CD4-positive, alpha-beta T cell (primary cell): ENCODE measurements at regions not wholly inside any gene's neighbourhood (a gene's known extent, or its start where the extent isn't known, plus 50 kb on each side); places are given as distances from the start of the nearest gene placed in this dataset.

Source experiments
- ATAC-seq: fragments of 200-7000 bp; cut with Tn5 transposase; one replicate; pipeline ENCODE4 v1.10.0; 2022; ENCODE audit warnings: mild to moderate bottlenecking; ENCODE audit not compliant: poor library complexity
- CTCF ChIA-PET: fragments of 350-600 bp; sonication (Branson Sonifier 250); formaldehyde crosslinking; loops from one replicate; lab custom pipeline; 2021; ENCODE audit warnings: antibody characterized with exemption, inconsistent platforms; lab: Charles Lee
- POLR2A ChIA-PET: fragments of 350-600 bp; sonication (Branson Sonifier 250); formaldehyde crosslinking; loops from one replicate; lab custom pipeline; 2021; ENCODE audit warnings: antibody characterized with exemption, inconsistent platforms; lab: Charles Lee
- DNase-seq, 14 experiments: peaks; one replicate each; pipeline ENCODE4 v3.0.0-alpha.2; 2013 to 2020; ENCODE audit warnings: mixed read lengths in 2 of 14
- H3K27ac ChIP-seq, 2 donors: one replicate each; pipeline versions ENCODE4 v1.5.1 to v1.7.0; 2013; ENCODE audit warnings: low read length in 2 of 2, low read depth in 1 of 2, mild to moderate bottlenecking in 1 of 2
- H3K27me3 ChIP-seq, 2 experiments: 1 replicate in 1 of 2; 2 replicates in 1 of 2; pipeline versions ENCODE4 v1.6.1 to v1.7.0; 2013; ENCODE audit warnings: low read length in 2 of 2, control low read depth in 1 of 2, mild to moderate bottlenecking in 1 of 2, moderate library complexity in 1 of 2; ENCODE audit not compliant: insufficient read depth in 2 of 2, control insufficient read depth in 1 of 2
- H3K36me3 ChIP-seq: one replicate; pipeline ENCODE4 v1.6.1; 2013; ENCODE audit warnings: low read length, control low read depth; ENCODE audit not compliant: insufficient read depth
- H3K4me1 ChIP-seq: one replicate; pipeline ENCODE4 v1.6.1; 2013; ENCODE audit warnings: low read length, control low read depth; ENCODE audit not compliant: insufficient read depth
- H3K4me3 ChIP-seq: one replicate; pipeline ENCODE4 v1.5.1; 2013; ENCODE audit warnings: mild to moderate bottlenecking, low read length, moderate library complexity
- H3K9me3 ChIP-seq, 2 experiments: 1 replicate in 1 of 2; 2 replicates in 1 of 2; pipeline versions ENCODE4 v1.6.1 to v1.7.0; 2013; ENCODE audit warnings: low read length in 2 of 2, mild to moderate bottlenecking in 2 of 2, control low read depth in 1 of 2, moderate library complexity in 1 of 2; ENCODE audit not compliant: control insufficient read depth in 1 of 2, insufficient read depth in 1 of 2
- H3K27ac Mint-ChIP-seq: one replicate; pipeline ENCODE4 v1.8.0; 2020; ENCODE audit warnings: mixed read lengths
- H3K27me3 Mint-ChIP-seq: one replicate; pipeline ENCODE4 v1.8.0; 2021; ENCODE audit warnings: mixed read lengths
- H3K36me3 Mint-ChIP-seq: one replicate; pipeline ENCODE4 v1.8.0; 2021; ENCODE audit warnings: low read depth, mixed read lengths
- H3K4me1 Mint-ChIP-seq: one replicate; pipeline ENCODE4 v1.8.0; 2021; ENCODE audit warnings: low read depth, mixed read lengths
- H3K4me3 Mint-ChIP-seq: one replicate; pipeline ENCODE4 v1.8.0; 2020; ENCODE audit warnings: mild to moderate bottlenecking, mixed read lengths
- H3K9me3 Mint-ChIP-seq: one replicate; pipeline ENCODE4 v1.8.0; 2020; ENCODE audit warnings: mixed read lengths
- intact Hi-C, 2 experiments: fragments of 100-400 bp; cut with DNase I in 1 of 2; cut with micrococcal nuclease in 1 of 2; formaldehyde crosslinking; loops; one replicate each; pipeline versions ENCODE4 v1.15.1 to v1.9.0; 2023 to 2025; cut with DNase I, micrococcal nuclease
- TF ChIP-seq, protein P1 (sequence below): fragments of 200-600 bp; IDR thresholded peaks from one replicate; pipeline ENCODE4 v1.8.0; 2022; ENCODE audit warnings: antibody characterized with exemption, mild to moderate bottlenecking

GRCh38 chr19:56942756-56943155 lies 102.2 kb upstream of the PEG3 start:
- TF ChIP-seq, protein P1, sequence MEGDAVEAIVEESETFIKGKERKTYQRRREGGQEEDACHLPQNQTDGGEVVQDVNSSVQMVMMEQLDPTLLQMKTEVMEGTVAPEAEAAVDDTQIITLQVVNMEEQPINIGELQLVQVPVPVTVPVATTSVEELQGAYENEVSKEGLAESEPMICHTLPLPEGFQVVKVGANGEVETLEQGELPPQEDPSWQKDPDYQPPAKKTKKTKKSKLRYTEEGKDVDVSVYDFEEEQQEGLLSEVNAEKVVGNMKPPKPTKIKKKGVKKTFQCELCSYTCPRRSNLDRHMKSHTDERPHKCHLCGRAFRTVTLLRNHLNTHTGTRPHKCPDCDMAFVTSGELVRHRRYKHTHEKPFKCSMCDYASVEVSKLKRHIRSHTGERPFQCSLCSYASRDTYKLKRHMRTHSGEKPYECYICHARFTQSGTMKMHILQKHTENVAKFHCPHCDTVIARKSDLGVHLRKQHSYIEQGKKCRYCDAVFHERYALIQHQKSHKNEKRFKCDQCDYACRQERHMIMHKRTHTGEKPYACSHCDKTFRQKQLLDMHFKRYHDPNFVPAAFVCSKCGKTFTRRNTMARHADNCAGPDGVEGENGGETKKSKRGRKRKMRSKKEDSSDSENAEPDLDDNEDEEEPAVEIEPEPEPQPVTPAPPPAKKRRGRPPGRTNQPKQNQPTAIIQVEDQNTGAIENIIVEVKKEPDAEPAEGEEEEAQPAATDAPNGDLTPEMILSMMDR = no peak
- Histone ChIP-seq H3K27me3 (no peaks in the 10 kb centered on the region), H3K36me3 (no peaks in the 10 kb centered on the region), H3K9me3 (peaks cover 23 to 33% of the 10 kb centered on the region in 2 experiments), H3K27ac (no peak overlapping the region), H3K4me1 (no peaks in the 10 kb centered on the region), H3K4me3 (no peak overlapping the region)
- no peak for ATAC-seq
- intact Hi-C loops = no loop called here
- Mint-ChIP-seq H3K9me3 (peaks cover 34% of the 10 kb centered on the region), H3K4me1 (no peaks in the 10 kb centered on the region), H3K4me3 (no peak overlapping the region), H3K27me3 (peaks cover 4% of the 10 kb centered on the region), H3K36me3 (peaks cover 20% of the 10 kb centered on the region), H3K27ac (no peak overlapping the region)
- DNase-seq = peak in 3 of 14 experiments; percentile 6 to 46 (median 15)
- ChIA-PET CTCF (no interaction called here), POLR2A (no interaction called here)

DNA sequence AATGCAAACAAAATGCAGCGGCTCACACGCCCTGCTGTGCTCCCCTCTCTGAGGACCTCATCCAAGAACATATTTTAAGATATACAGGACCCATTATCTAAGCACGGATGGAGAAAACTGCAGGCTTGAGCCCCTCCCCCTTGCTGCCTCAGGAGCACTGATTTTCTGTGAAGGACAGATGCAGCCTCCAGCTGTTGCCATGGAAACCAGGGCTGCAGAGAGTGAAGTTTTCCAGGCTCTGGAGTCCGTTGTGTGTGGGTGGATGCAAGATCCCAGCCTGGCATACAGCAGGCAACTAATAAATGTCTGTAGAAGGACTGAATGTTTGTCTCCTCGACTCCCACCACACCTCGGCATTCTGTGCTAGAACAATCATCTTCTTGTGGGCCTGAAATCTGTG lies 105.6 kb upstream of the PEG3 start:
- Mint-ChIP-seq H3K27me3 (peaks cover 4% of the 10 kb centered on the region), H3K36me3 (peaks cover 18% of the 10 kb centered on the region), H3K9me3 (peaks cover 27% of the 10 kb centered on the region), H3K27ac (no peak overlapping the region), H3K4me1 (no peaks in the 10 kb centered on the region), H3K4me3 (no peak overlapping the region)
- Histone ChIP-seq H3K27me3 (no peaks in the 10 kb centered on the region), H3K27ac (no peak overlapping the region), H3K4me3 (no peak overlapping the region), H3K4me1 (no peaks in the 10 kb centered on the region), H3K9me3 (peaks cover 27 to 32% of the 10 kb centered on the region in 2 experiments), H3K36me3 (no peaks in the 10 kb centered on the region)
- ChIA-PET POLR2A (no interaction called here), CTCF (no interaction called here)
- TF ChIP-seq, protein P1 = no peak
- no peak for DNase-seq
- intact Hi-C loops = no loop called here
- no peak for ATAC-seq

DNA sequence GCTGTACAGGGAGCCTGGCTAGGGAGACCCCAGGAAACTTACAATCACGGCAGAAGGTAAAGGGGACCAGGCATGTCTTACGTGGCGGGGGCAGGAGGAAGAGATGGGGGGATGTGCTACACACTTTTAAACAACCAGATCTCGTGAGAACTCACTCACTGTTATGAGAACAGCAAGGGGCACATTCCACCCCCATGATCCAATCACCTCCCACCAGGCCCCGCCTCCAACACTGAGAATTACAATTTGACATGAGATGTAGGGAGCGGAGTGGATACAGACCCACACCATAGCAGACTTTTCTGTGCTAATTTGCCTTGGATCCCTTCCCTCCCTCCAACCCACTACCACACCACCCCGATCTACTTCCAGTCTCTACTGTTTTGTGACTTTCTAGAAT lies 106.7 kb upstream of the PEG3 start:
- intact Hi-C loops = no loop called here
- Mint-ChIP-seq H3K27me3 (peaks cover 4% of the 10 kb centered on the region), H3K4me3 (no peak overlapping the region), H3K4me1 (no peaks in the 10 kb centered on the region), H3K36me3 (peaks cover 15% of the 10 kb centered on the region), H3K27ac (no peak overlapping the region), H3K9me3 (peaks cover 27% of the 10 kb centered on the region)
- Histone ChIP-seq H3K36me3 (no peaks in the 10 kb centered on the region), H3K4me3 (no peak overlapping the region), H3K4me1 (no peaks in the 10 kb centered on the region), H3K27ac (no peak overlapping the region), H3K27me3 (no peaks in the 10 kb centered on the region), H3K9me3 (peaks cover 27 to 37% of the 10 kb centered on the region in 2 experiments)
- TF ChIP-seq, protein P1 = no peak
- ChIA-PET POLR2A (no interaction called here), CTCF (no interaction called here)
- ATAC-seq (no peak), DNase-seq (no peak)
